ENCODE measurements at regions not wholly inside any gene's neighbourhood (a gene's known extent, or its start where the extent isn't known, plus 50 kb on each side); places are given as distances from the start of the nearest gene placed in this dataset.

DNA sequence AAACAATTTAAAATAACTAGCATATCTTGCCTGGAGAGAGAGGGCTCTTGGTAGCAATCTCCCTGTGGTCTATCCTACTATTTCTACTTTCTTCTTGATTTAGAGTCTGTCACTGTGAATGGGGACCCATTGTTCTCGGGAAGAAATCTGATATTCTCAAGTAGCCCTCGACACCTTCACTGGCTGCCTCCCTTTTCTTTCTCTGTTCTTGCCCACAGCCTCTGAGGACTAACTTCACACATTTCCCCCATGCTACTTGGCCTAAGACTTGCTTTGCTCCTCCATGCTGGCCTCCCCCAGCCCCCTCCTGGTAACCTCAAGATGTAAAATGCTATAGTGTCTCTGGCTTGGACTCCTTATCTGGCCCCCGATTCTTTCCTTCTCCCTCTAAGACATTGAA lies 58.8 kb upstream of the NT5C1B start:
- H3K27ac ChIP-seq = no peak overlapping the region
- TF ChIP-seq, protein P1, sequence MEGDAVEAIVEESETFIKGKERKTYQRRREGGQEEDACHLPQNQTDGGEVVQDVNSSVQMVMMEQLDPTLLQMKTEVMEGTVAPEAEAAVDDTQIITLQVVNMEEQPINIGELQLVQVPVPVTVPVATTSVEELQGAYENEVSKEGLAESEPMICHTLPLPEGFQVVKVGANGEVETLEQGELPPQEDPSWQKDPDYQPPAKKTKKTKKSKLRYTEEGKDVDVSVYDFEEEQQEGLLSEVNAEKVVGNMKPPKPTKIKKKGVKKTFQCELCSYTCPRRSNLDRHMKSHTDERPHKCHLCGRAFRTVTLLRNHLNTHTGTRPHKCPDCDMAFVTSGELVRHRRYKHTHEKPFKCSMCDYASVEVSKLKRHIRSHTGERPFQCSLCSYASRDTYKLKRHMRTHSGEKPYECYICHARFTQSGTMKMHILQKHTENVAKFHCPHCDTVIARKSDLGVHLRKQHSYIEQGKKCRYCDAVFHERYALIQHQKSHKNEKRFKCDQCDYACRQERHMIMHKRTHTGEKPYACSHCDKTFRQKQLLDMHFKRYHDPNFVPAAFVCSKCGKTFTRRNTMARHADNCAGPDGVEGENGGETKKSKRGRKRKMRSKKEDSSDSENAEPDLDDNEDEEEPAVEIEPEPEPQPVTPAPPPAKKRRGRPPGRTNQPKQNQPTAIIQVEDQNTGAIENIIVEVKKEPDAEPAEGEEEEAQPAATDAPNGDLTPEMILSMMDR (conservative IDR thresholded peaks at IDR 0.05) = no peak
- no peak for TF ChIP-seq ZFX (IDR thresholded peaks at IDR 0.05)

DNA sequence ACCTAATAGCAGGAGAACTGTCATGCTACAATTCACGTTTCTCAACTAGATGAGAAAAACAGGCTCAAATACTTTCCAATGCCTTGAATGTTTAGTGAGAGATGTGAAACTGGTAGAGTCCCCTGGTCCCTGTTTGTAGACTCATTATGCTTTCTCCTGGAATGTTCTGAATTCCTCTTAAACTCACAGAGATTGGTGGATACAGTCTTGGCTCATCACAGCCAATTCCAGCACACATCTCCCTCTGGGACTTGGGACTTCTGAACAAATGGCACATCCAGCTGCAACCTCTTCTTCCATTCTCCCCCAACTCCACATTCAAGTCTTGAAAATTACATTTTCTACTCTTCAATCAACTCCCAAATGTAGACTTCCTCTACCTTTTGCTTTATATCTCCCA lies 58.4 kb upstream of the NT5C1B start:
- no peak overlapping the region for H3K27ac ChIP-seq
- TF ChIP-seq, protein P1 (conservative IDR thresholded peaks at IDR 0.05) = no peak
- no peak for TF ChIP-seq ZFX (IDR thresholded peaks at IDR 0.05)

DNA sequence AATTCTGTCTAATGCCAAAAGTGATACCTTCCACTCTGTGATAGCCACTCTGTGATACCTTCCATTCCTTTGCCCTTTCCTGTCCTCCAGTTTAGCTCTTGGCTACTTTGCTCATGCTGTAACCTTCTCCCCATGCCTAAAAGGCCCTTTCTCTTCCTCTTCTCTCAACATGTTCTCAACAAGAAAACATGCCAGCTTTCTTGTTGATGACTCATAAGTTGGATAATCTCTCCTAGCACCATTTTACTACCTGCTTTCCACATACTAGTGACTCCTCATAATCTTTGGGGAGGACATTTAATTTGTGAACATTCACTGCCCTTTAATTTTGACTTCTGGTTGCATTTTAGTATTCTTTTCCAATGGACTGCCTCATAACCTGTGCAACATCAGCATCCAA lies 55.9 kb upstream of the NT5C1B start:
- TF ChIP-seq, protein P1 (conservative IDR thresholded peaks at IDR 0.05) = no peak
- TF ChIP-seq ZFX (IDR thresholded peaks at IDR 0.05) = no peak
- H3K27ac ChIP-seq = no peak overlapping the region

DNA sequence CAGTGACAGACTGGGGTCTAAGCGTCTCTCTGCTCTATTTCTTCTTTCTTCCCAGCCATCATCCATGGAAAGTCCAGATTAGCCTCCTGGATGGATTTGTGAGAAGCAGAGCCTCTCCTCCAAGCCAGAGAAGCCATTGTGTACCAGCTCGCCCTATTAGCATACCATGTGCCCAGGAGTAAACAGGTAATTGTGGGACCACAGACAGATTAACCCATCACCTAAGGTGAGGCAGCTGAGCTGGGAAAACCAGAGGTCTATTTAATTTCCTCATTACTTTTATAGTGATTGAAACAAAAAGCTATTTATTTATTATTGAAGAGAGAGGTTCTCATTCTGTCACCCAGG lies 54.7 kb upstream of the NT5C1B start:
- H3K27ac ChIP-seq = no peak overlapping the region
- TF ChIP-seq, protein P1 (conservative IDR thresholded peaks at IDR 0.05) = no peak
- TF ChIP-seq ZFX (IDR thresholded peaks at IDR 0.05) = no peak

DNA sequence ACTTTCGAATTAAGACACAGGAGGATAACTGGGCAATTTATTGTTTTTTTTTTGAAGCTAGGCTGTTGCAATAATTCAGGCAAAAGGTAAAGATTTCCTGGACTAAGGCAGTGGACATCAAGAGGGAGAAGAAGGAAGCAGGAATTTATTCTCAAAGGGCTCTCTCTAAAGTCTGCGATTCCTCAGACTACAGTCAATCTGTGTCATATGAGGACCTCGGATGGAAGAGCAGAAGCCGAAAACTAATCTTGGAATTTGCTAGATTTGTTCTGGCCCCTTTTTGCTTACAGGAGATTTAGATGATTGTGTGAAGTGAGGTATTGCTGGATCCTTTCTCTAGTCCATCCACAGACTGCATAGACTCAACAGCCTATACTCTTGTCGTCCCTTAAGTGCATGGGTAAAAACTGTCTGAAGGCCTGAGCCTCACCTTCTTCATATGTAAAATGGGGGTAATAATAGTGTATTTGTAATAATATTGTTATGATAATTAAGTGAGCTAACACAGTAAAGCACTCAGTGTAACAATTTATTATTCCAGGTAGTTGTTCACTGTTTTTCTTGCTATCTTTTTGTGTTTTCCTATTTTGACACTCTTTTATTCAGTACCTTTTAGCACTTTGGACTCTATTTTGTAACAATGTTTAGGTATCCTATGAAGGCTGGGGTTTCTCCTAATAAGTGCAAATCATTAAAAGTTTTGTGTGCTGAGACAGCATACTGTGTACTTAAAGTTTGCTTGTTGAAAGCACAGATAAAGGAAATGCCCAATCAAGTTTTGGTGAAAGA lies 54.2 kb upstream of the NT5C1B start:
- H3K27ac ChIP-seq = no peak overlapping the region
- TF ChIP-seq ZFX (IDR thresholded peaks at IDR 0.05) = no peak
- TF ChIP-seq, protein P1 (conservative IDR thresholded peaks at IDR 0.05) = no peak

DNA sequence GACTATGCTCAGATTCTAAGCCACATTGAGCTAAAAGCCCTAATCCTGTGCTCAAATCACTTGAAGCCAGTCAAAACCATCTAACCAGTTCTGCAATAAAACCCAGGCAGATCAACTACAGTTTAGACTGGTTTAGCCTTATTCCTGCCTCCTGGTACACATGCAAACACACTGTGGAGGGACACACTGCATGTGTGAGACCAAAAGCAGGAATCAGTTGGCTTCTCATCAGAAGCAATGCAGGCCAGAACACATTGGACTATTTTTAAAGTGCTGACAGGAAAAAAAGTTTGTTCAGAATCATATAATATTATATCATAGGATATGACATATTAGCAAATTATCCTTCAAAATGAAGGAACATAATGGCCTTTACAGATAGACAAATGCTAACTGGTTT lies 52.5 kb upstream of the NT5C1B start:
- H3K27ac ChIP-seq = no peak overlapping the region
- TF ChIP-seq, protein P1 (conservative IDR thresholded peaks at IDR 0.05) = no peak
- no peak for TF ChIP-seq ZFX (IDR thresholded peaks at IDR 0.05)

DNA sequence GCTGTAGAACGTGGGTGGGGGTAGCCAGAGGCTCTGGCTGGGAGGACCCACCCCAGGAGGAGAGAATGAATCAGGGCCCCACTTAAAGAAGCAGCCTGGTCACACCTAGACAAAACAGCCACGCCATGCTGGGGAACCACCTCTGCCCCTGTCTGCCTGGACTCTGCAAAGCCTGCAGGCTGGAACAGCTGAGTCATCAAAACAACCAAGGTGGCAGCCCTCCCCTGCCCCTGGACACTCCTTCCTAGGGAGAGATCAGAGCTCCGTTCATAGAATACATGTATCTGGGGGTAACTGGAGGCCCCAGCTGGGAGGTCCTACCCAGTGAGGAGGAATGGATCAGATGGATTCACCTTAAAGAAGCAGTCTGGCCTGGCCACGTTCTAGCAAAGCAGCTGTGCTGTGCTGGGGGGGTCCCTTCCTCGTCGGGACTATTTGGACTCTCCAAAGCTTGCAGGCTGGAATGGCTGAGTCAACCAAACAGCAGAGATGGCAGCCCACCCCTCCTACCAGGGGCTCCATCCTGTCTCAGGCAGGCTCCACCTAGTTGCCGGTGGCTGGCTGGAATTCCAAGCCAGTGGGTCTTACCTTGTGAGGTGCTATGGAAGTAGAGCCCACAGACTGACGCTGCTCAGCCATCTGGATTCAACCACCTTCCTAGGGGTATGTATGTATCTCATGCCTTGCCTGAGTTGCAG lies 50.5 kb upstream of the NT5C1B start:
- no peak for TF ChIP-seq ZFX (IDR thresholded peaks at IDR 0.05)
- TF ChIP-seq, protein P1 (conservative IDR thresholded peaks at IDR 0.05) = no peak
- no peak overlapping the region for H3K27ac ChIP-seq
